MM.1S (cell line): ENCODE measurements at regions not wholly inside any gene's neighbourhood (a gene's known extent, or its start where the extent isn't known, plus 50 kb on each side); places are given as distances from the start of the nearest gene placed in this dataset.

Experiments
- DNase-seq: peaks from one replicate; pipeline ENCODE4 v3.0.0-alpha.2; 2015
- H2AFZ ChIP-seq: fragments of 300-600 bp; sonication (generic); 2 replicates; pipeline ENCODE4 v1.6.0; 2016; ENCODE audit warnings: antibody characterized with exemption, low read length
- H3F3A ChIP-seq: fragments of 300-600 bp; sonication (generic); 2 replicates; pipeline ENCODE4 v1.6.1; 2016; ENCODE audit warnings: mild to moderate bottlenecking, antibody characterized with exemption, low read length, moderate library complexity, mixed read lengths; ENCODE audit not compliant: insufficient read depth
- H3K27ac ChIP-seq: fragments of 300-600 bp; sonication (generic); 2 replicates; pipeline ENCODE4 v1.5.1; 2016; ENCODE audit warnings: mild to moderate bottlenecking, low read length
- H3K27me3 ChIP-seq: fragments of 300-600 bp; sonication (generic); replicated peaks from 2 replicates; pipeline ENCODE4 v1.6.0; 2016; ENCODE audit warnings: low read length; ENCODE audit not compliant: insufficient read depth
- H3K36me3 ChIP-seq: fragments of 300-600 bp; sonication (generic); replicated peaks from 2 replicates; pipeline ENCODE4 v1.6.1; 2016; ENCODE audit warnings: mild to moderate bottlenecking, low read length, mixed read lengths; ENCODE audit not compliant: insufficient read depth
- H3K4me1 ChIP-seq: fragments of 300-600 bp; sonication (generic); 2 replicates; pipeline ENCODE4 v1.6.1; 2016; ENCODE audit warnings: low read length, mixed read lengths
- H3K4me2 ChIP-seq: fragments of 300-600 bp; sonication (generic); 2 replicates; pipeline ENCODE4 v1.6.0; 2016; ENCODE audit warnings: low read depth, low read length
- H3K4me3 ChIP-seq: fragments of 300-600 bp; sonication (generic); 2 replicates; pipeline ENCODE4 v1.5.1; 2016; ENCODE audit warnings: low read length, mixed read lengths
- H3K79me2 ChIP-seq: fragments of 300-600 bp; sonication (generic); 2 replicates; pipeline ENCODE4 v1.6.1; 2016; ENCODE audit warnings: mixed run types, low read length, mixed read lengths
- H3K9ac ChIP-seq: fragments of 300-600 bp; sonication (generic); 2 replicates; pipeline ENCODE4 v1.6.1; 2016; ENCODE audit warnings: low read length, mixed read lengths
- H3K9me2 ChIP-seq: fragments of 300-600 bp; sonication (generic); replicated peaks from 2 replicates; pipeline ENCODE4 v1.6.1; 2016; ENCODE audit warnings: mild to moderate bottlenecking, low read length, mixed read lengths; ENCODE audit not compliant: insufficient read depth
- H3K9me3 ChIP-seq: fragments of 300-600 bp; sonication (generic); replicated peaks from 2 replicates; pipeline ENCODE4 v1.6.1; 2016; ENCODE audit warnings: mild to moderate bottlenecking, low read length, mixed read lengths; ENCODE audit not compliant: insufficient read depth
- H4K20me1 ChIP-seq: fragments of 300-600 bp; sonication (generic); 2 replicates; pipeline ENCODE4 v1.6.1; 2016; ENCODE audit warnings: mild to moderate bottlenecking, low read length, moderate library complexity, mixed read lengths; ENCODE audit not compliant: insufficient read depth
- EZH2 ChIP-seq: fragments of 300-600 bp; sonication (generic); optimal IDR thresholded peaks from 2 replicates; pipeline ENCODE3; 2017; ENCODE audit warnings: low read depth, mild to moderate bottlenecking, antibody characterized with exemption, low read length, mixed read lengths
- EZH2phosphoT487 ChIP-seq: fragments of 300-600 bp; sonication (generic); IDR thresholded peaks from 2 replicates; pipeline ENCODE4 v1.6.1; 2018; ENCODE audit warnings: antibody characterized with exemption, low read length
- TF ChIP-seq, protein P1 (sequence below): fragments of 300-600 bp; sonication (generic); IDR thresholded peaks from 2 replicates; pipeline ENCODE4 v1.5.1; 2016; ENCODE audit warnings: antibody characterized with exemption, low read length, mixed read lengths

DNA sequence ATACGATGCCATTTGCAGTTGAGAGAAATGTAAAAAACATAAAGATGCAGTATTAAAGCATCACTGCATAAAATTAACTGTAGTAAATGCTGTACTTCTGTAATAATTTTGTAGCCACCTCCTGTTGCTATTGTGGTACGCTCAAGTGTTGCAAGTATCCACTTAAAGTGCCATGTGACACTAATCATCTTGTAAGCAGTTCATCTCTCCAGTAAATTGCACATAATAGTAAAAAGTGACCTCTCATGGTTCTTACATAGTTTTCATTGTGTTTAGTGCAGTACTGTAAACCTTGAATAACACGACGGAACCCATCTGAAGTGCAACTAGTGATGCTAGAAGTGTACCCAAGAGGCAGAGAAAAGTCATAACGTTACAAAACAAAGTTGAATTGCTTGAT, 190.1 kb upstream of the VGLL2 start:
- H3K9me2 ChIP-seq = no peaks in the 10 kb centered on the region
- H3K27ac ChIP-seq = no peak overlapping the region
- H3K9ac ChIP-seq = no peak overlapping the region
- no peak overlapping the region for H3K4me3 ChIP-seq
- H3K27me3 ChIP-seq = no peaks in the 10 kb centered on the region
- H3F3A ChIP-seq = no peaks in the 10 kb centered on the region
- no peaks in the 10 kb centered on the region for H3K4me1 ChIP-seq
- H3K36me3 ChIP-seq = no peaks in the 10 kb centered on the region
- H3K79me2 ChIP-seq = no peaks in the 10 kb centered on the region
- H3K4me2 ChIP-seq = no peak overlapping the region
- H3K9me3 ChIP-seq = no peaks in the 10 kb centered on the region
- H2AFZ ChIP-seq = no peak overlapping the region
- no peak for DNase-seq
- TF ChIP-seq EZH2phosphoT487 (no peak), EZH2 (no peak)
- TF ChIP-seq, protein P1, sequence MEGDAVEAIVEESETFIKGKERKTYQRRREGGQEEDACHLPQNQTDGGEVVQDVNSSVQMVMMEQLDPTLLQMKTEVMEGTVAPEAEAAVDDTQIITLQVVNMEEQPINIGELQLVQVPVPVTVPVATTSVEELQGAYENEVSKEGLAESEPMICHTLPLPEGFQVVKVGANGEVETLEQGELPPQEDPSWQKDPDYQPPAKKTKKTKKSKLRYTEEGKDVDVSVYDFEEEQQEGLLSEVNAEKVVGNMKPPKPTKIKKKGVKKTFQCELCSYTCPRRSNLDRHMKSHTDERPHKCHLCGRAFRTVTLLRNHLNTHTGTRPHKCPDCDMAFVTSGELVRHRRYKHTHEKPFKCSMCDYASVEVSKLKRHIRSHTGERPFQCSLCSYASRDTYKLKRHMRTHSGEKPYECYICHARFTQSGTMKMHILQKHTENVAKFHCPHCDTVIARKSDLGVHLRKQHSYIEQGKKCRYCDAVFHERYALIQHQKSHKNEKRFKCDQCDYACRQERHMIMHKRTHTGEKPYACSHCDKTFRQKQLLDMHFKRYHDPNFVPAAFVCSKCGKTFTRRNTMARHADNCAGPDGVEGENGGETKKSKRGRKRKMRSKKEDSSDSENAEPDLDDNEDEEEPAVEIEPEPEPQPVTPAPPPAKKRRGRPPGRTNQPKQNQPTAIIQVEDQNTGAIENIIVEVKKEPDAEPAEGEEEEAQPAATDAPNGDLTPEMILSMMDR = no peak
- H4K20me1 ChIP-seq = no peaks in the 10 kb centered on the region

DNA sequence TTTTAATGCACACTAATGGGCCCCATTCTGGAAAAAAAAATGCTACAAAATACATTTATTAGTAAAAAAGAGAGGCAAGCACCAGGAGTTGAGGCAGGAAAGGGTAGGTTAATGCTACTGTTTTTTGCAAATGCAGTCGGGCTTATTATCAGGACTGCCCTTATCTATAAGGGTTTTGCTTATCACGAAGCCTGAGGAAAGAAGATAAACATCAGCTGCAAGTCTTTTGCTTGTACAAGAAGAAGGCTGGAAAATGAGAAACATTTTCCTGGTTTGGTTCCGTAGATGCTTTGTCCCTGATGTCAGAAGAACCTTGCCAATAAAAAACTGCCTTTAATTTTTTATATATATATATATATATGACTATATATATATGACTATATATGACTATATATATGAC, 189.3 kb upstream of the VGLL2 start:
- Histone ChIP-seq H3F3A (no peaks in the 10 kb centered on the region), H3K4me3 (no peak overlapping the region), H3K4me2 (no peak overlapping the region), H3K9ac (no peak overlapping the region), H3K27me3 (no peaks in the 10 kb centered on the region), H2AFZ (no peak overlapping the region), H3K4me1 (no peaks in the 10 kb centered on the region), H3K36me3 (no peaks in the 10 kb centered on the region), H3K9me2 (no peaks in the 10 kb centered on the region), H3K79me2 (no peaks in the 10 kb centered on the region), H3K27ac (no peak overlapping the region), H4K20me1 (no peaks in the 10 kb centered on the region), H3K9me3 (no peaks in the 10 kb centered on the region)
- DNase-seq = no peak
- no peak for TF ChIP-seq EZH2phosphoT487
- no peak for TF ChIP-seq EZH2
- TF ChIP-seq, protein P1 = no peak

DNA sequence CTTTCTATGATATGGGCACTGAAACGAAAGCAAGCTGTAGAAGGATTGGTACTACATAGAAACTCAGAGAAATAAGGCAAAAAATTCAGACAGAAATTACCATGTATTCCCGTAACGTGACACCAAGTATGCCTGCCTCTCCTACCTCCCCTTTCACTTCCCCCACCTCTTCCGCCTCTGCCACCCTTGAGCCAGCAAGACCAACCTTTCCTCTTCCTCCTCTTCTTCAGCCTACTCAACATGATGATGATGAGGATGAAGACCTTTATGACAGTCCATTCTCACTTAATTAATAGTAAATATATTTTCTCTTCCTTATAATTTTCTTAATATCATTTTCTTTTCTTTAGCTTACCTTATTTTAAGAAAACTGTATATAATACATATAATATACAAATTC, 188.1 kb upstream of the VGLL2 start:
- no peaks in the 10 kb centered on the region for H4K20me1 ChIP-seq
- H2AFZ ChIP-seq = no peak overlapping the region
- H3K27me3 ChIP-seq = no peaks in the 10 kb centered on the region
- no peak overlapping the region for H3K4me2 ChIP-seq
- no peaks in the 10 kb centered on the region for H3K36me3 ChIP-seq
- H3K9me3 ChIP-seq = no peaks in the 10 kb centered on the region
- no peak overlapping the region for H3K4me3 ChIP-seq
- H3K9ac ChIP-seq = no peak overlapping the region
- no peaks in the 10 kb centered on the region for H3K4me1 ChIP-seq
- DNase-seq = no peak
- no peaks in the 10 kb centered on the region for H3K9me2 ChIP-seq
- TF ChIP-seq, protein P1 = no peak
- TF ChIP-seq EZH2 (no peak), EZH2phosphoT487 (no peak)
- H3F3A ChIP-seq = no peaks in the 10 kb centered on the region
- H3K79me2 ChIP-seq = no peaks in the 10 kb centered on the region
- no peak overlapping the region for H3K27ac ChIP-seq
